GM23248 (cell line): ENCODE measurements at regions not wholly inside any gene's neighbourhood (a gene's known extent, or its start where the extent isn't known, plus 50 kb on each side); places are given as distances from the start of the nearest gene placed in this dataset.
"Not testable (repeated sequence)": the region's sequence is repeated elsewhere in the genome, so short reads cannot be mapped to it uniquely, and the experiment has no call there.

ENCODE experiments used
- DNase-seq: peaks from one replicate; pipeline ENCODE4 v3.0.0-alpha.2; 2015
- H2AFZ ChIP-seq: fragments of 200-600 bp; sonication (generic); 2 replicates; pipeline ENCODE4 v1.6.1; 2016; ENCODE audit warnings: antibody characterized with exemption
- H3F3A ChIP-seq: fragments of 200-600 bp; sonication (generic); 2 replicates; pipeline ENCODE4 v1.6.1; 2016; ENCODE audit warnings: mild to moderate bottlenecking, antibody characterized with exemption, mixed run types; ENCODE audit not compliant: insufficient read depth
- H3K27ac ChIP-seq: fragments of 200-600 bp; sonication (generic); 2 replicates; pipeline ENCODE4 v1.5.1; 2016; ENCODE audit warnings: mild to moderate bottlenecking
- H3K27me3 ChIP-seq: fragments of 200-600 bp; sonication (generic); replicated peaks from 2 replicates; pipeline ENCODE4 v1.6.1; 2016; ENCODE audit warnings: mild to moderate bottlenecking; ENCODE audit not compliant: insufficient read depth
- H3K36me3 ChIP-seq: fragments of 200-600 bp; sonication (generic); 2 replicates; pipeline ENCODE4 v1.6.1; 2016; ENCODE audit warnings: low read depth, mild to moderate bottlenecking
- H3K4me1 ChIP-seq: fragments of 200-600 bp; sonication (generic); 2 replicates; pipeline ENCODE4 v1.6.1; 2016; ENCODE audit warnings: mild to moderate bottlenecking; ENCODE audit not compliant: insufficient read depth
- H3K4me2 ChIP-seq: fragments of 200-600 bp; sonication (generic); one replicate; pipeline ENCODE4 v1.6.1; 2016; ENCODE audit warnings: mild to moderate bottlenecking; ENCODE audit not compliant: unreplicated experiment
- H3K4me3 ChIP-seq: fragments of 200-600 bp; sonication (generic); 2 replicates; pipeline ENCODE4 v1.5.1; 2016; ENCODE audit warnings: mild to moderate bottlenecking
- H3K79me2 ChIP-seq: fragments of 200-600 bp; sonication (generic); 2 replicates; pipeline ENCODE4 v1.6.1; 2016; ENCODE audit warnings: mild to moderate bottlenecking; ENCODE audit not compliant: insufficient read depth
- H3K9ac ChIP-seq: fragments of 200-600 bp; sonication (generic); 2 replicates; pipeline ENCODE4 v1.6.1; 2016; ENCODE audit warnings: mild to moderate bottlenecking
- H3K9me2 ChIP-seq: fragments of 200-600 bp; sonication (generic); 2 replicates; pipeline ENCODE4 v1.6.1; 2016; ENCODE audit warnings: mixed run types, mild to moderate bottlenecking, moderate library complexity; ENCODE audit not compliant: insufficient read depth
- H3K9me3 ChIP-seq: fragments of 200-600 bp; sonication (generic); one replicate; pipeline ENCODE4 v1.6.1; 2017; ENCODE audit warnings: low read depth
- H4K20me1 ChIP-seq: fragments of 200-600 bp; sonication (generic); 2 replicates; pipeline ENCODE4 v1.6.0; 2016; ENCODE audit not compliant: insufficient read depth
- EZH2 ChIP-seq: fragments of 200-600 bp; sonication (generic); IDR thresholded peaks from 2 replicates; pipeline ENCODE4 v1.6.1; 2018; ENCODE audit warnings: antibody characterized with exemption, mild to moderate bottlenecking; ENCODE audit not compliant: insufficient read depth, poor library complexity, severe bottlenecking
- EZH2phosphoT487 ChIP-seq: fragments of 200-600 bp; sonication (generic); IDR thresholded peaks from 2 replicates; pipeline ENCODE4 v1.6.1; 2018; ENCODE audit warnings: antibody characterized with exemption, moderate library complexity, mild to moderate bottlenecking, low read depth; ENCODE audit not compliant: insufficient read depth
- WGBS, 2 experiments: methylation state at CpG; one replicate each; pipeline ENCODE4 v1.1.6; 2015 to 2017; ENCODE audit warnings: low lambda C conversion rate in 2 of 2, low coverage in 1 of 2; ENCODE audit errors: missing lambda C conversion rate in 2 of 2; 5-methylcytosine and 5-hydroxymethylcytosine counted together
- in situ Hi-C: fragments of 300-500 bp; cut with MboI; formaldehyde crosslinking; loops from 2 replicates; pipeline ENCODE4 v1.15.0; 2020

DNA sequence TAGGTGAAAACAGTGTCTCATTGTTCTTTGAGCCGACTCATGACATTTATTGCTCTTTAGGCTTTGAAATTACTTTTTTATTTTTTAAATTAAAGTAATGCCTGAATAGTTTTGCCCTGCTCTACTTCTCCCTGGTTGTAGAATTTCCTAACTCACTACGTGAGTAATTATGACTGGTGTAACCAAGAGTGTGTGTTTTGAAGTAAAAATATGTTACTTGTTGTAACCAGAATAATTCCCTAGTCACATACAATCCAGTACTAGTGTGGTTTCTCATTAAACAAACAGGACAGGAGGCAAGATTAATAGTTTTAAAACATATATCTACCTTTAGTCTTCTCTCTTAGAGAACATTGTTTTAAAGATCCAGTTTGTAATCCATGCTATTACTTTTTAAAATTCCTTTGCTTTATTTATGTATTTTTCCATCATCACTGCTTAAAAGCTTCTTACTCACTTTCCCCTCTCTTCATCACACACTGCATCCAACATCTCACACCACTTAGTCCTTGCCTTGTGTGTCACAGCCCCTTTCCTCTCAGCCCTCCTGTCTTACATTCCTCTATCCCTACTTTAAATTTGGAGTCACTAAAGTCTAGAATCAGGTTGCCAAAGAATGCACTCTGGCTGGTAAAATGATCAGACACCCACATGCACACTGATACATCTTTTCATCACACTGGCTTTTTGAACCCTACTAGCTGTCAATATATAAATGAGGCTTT, 219.7 kb downstream of the WNT5A start:
- in situ Hi-C loops: no loop called here
- H3K27ac ChIP-seq: peak overlapping the region; percentile 85

DNA sequence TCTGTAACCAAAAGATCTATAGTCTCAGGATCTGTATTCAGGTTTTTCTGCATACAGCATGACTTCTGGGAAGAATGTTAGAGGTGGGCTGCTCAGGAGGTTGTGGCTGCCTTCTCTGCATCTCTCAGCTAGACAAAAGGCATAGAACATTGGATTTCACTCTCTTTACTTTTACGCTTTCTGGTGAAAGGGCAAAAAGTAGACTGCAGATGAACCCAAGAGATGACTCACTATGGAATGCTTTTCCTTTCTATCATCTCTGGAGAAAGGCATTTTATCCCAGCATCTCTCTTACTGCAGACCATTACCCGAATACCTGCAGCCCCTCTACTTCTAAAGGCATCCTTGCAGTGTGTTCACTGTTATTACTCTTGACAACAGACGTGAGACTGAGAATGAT, 222.2 kb downstream of the WNT5A start:
- Histone ChIP-seq H2AFZ (no peak overlapping the region), H3K36me3 (no peaks in the 10 kb centered on the region), H3K4me1 (peaks cover 52% of the 10 kb centered on the region), H3K9ac (no peak overlapping the region), H3K9me3 (no peaks in the 10 kb centered on the region), H3K27ac (no peak overlapping the region), H3K27me3 (no peaks in the 10 kb centered on the region), H3K79me2 (no peaks in the 10 kb centered on the region), H3K9me2 (no peaks in the 10 kb centered on the region), H3F3A (peaks cover 54% of the 10 kb centered on the region), H3K4me3 (no peak overlapping the region), H3K4me2 (peak overlapping the region; percentile 6), H4K20me1 (no peaks in the 10 kb centered on the region)
- TF ChIP-seq EZH2 (no peak), EZH2phosphoT487 (no peak)
- 71 to 84% methylated on average over 3 of the region's 3 CpGs for WGBS, 2 experiments
- in situ Hi-C loops: no loop called here
- peak; percentile 48 for DNase-seq

More for the DNA sequence above, 219.7 kb downstream of the WNT5A start:
- Histone ChIP-seq H3K36me3 (no peaks in the 10 kb centered on the region), H3K79me2 (no peaks in the 10 kb centered on the region), H3F3A (peaks cover 54% of the 10 kb centered on the region), H2AFZ (no peak overlapping the region), H3K4me3 (no peak overlapping the region), H3K9me2 (no peaks in the 10 kb centered on the region), H3K4me2 (peak overlapping the region; percentile 59), H3K27me3 (no peaks in the 10 kb centered on the region), H3K4me1 (peaks cover 63% of the 10 kb centered on the region), H3K9ac (peak overlapping the region; percentile 43), H4K20me1 (no peaks in the 10 kb centered on the region), H3K9me3 (no peaks in the 10 kb centered on the region)
- no peak for TF ChIP-seq EZH2phosphoT487
- no peak for TF ChIP-seq EZH2
- peak; percentile 83 for DNase-seq
- 23 to 24% methylated on average over 2 of the region's 2 CpGs for WGBS, 2 experiments

- H3K4me3 ChIP-seq: no peak overlapping the region
- H3K36me3 ChIP-seq: no peaks in the 10 kb centered on the region
- H3K9me3 ChIP-seq: no peaks in the 10 kb centered on the region
- TF ChIP-seq EZH2phosphoT487 (no peak), EZH2 (no peak)
- no peak overlapping the region for H3K9ac ChIP-seq
- H3K9me2 ChIP-seq: no peaks in the 10 kb centered on the region
- H2AFZ ChIP-seq: peak overlapping the region; percentile 43; the same call in 1 of the 2 replicates
- no peaks in the 10 kb centered on the region for H4K20me1 ChIP-seq
- H3K27ac ChIP-seq: no peak overlapping the region
- H3K4me1 ChIP-seq: peaks cover 12% of the 10 kb centered on the region
- in situ Hi-C loops: no loop called here
- no peaks in the 10 kb centered on the region for H3K27me3 ChIP-seq
- 0 out of 2 replicates have a peak, but pooled peaks cover 4% of the 10 kb centered on the region for H3F3A ChIP-seq
- DNase-seq: peak; percentile 57
- H3K79me2 ChIP-seq: no peaks in the 10 kb centered on the region
- H3K4me2 ChIP-seq: no peak overlapping the region
These were observed 234.2 kb downstream of the WNT5A start for GRCh38 chr3:55252921-55253320.

GRCh38 chr3:55249156-55249555, 237.9 kb downstream of the WNT5A start:
- DNase-seq, H3F3A ChIP-seq, H3K36me3 ChIP-seq, H3K4me2 ChIP-seq, H3K4me3 ChIP-seq, H4K20me1 ChIP-seq, H3K9me3 ChIP-seq, H3K9ac ChIP-seq, in situ Hi-C loops, H3K27me3 ChIP-seq, H3K27ac ChIP-seq, H3K79me2 ChIP-seq, H2AFZ ChIP-seq, H3K9me2 ChIP-seq: not testable (repeated sequence)
- WGBS, 2 experiments: 57 to 62% methylated on average over 6 of the region's 6 CpGs
- H3K4me1 ChIP-seq: peaks cover 12% of the 10 kb centered on the region

DNA sequence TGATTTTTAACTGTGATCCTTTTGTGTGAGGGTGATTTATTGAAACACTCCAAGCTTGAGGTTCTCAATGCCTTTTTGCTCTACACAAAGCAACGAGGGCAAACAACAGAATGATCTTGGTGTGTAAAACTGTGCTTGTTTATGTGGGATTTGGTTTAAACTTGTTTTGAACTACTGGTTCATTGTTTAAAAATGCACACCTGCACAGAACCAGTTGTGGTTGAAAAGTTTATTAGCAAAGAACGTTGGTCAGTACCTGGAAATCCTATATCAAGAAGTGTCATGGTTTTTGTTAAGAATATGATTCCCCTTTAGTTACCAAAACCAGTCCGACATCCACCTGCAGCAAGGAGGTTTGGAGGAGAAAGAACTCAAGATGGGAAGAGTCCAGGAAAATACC, 239.4 kb downstream of the WNT5A start:
- no peaks in the 10 kb centered on the region for H3K36me3 ChIP-seq
- H3K9ac ChIP-seq: no peak overlapping the region
- no peaks in the 10 kb centered on the region for H3K9me3 ChIP-seq
- H3K27me3 ChIP-seq: no peaks in the 10 kb centered on the region
- H3K79me2 ChIP-seq: no peaks in the 10 kb centered on the region
- DNase-seq: no peak
- H3K27ac ChIP-seq: no peak overlapping the region
- no peak overlapping the region for H3K4me3 ChIP-seq
- WGBS, 2 experiments: 25 to 31% methylated on average over 3 of the region's 3 CpGs
- no peak overlapping the region for H3K4me2 ChIP-seq
- peaks cover 5% of the 10 kb centered on the region for H3K4me1 ChIP-seq
- H4K20me1 ChIP-seq: no peaks in the 10 kb centered on the region
- H3K9me2 ChIP-seq: no peaks in the 10 kb centered on the region
- no peaks in the 10 kb centered on the region for H3F3A ChIP-seq
- no peak overlapping the region for H2AFZ ChIP-seq
- TF ChIP-seq EZH2 (no peak), EZH2phosphoT487 (no peak)
- in situ Hi-C loops: no loop called here
